Activated T-cell treated with anti-CD3 and anti-CD28 coated beads for 1 hour (primary cell): ENCODE measurements at regions not wholly inside any gene's neighbourhood (a gene's known extent, or its start where the extent isn't known, plus 50 kb on each side); places are given as distances from the start of the nearest gene placed in this dataset.
"Not testable (repeated sequence)": the region's sequence is repeated elsewhere in the genome, so short reads cannot be mapped to it uniquely, and the experiment has no call there.

ENCODE experiments used
- DNase-seq: peaks from one replicate; pipeline ENCODE4 v3.0.0-alpha.2; 2020; ENCODE audit warnings: low read depth

- DNase-seq: no peak
These were observed 566.5 kb upstream of the B3GAT1 start for GRCh38 chr11:134978388-134979088.

- no peak for DNase-seq
These were observed 564.5 kb upstream of the B3GAT1 start for GRCh38 chr11:134976551-134976950.

- no peak for DNase-seq
These were observed 563.9 kb upstream of the B3GAT1 start for GRCh38 chr11:134975866-134976376.

GRCh38 chr11:134973801-134974200 is 561.8 kb upstream of the B3GAT1 start:
- no peak for DNase-seq

GRCh38 chr11:134971381-134971780 is 559.3 kb upstream of the B3GAT1 start:
- no peak for DNase-seq

DNA sequence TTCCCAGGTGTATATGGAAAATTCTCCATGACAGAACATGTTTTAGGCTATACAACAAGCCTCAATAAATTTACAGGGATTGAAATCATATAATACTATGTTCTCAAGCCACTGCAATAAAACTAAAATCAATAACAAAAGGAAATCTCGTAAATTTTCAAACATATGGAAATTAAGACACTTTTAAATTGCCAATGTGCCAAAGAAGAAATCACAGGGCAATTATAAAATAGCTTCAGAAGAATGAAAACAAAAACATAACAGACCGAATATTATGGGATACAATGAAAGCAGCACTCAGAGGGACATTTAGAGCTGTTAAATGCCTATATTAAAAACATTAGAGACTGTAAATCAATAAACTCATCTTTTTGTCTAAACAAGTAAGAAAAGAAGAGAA is 555.7 kb upstream of the B3GAT1 start:
- DNase-seq: no peak

DNA sequence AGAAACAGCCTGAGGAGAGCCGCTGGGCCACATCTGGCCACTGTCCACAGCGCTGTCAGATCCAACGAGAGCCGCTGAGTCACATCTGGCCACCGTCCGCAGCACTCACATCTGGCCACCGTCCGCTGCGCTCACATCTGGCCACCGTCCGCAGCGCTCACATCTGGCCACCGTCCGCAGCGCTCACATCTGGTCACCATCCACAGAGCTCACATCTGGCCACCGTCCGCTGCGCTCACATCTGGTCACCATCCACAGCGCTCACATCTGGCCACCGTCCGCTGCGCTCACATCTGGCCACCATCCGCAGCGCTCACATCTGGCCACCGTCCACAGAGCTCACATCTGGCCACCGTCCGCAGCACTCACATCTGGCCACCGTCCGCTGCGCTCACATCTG is 549.3 kb upstream of the B3GAT1 start:
- DNase-seq: not testable (repeated sequence)

DNA sequence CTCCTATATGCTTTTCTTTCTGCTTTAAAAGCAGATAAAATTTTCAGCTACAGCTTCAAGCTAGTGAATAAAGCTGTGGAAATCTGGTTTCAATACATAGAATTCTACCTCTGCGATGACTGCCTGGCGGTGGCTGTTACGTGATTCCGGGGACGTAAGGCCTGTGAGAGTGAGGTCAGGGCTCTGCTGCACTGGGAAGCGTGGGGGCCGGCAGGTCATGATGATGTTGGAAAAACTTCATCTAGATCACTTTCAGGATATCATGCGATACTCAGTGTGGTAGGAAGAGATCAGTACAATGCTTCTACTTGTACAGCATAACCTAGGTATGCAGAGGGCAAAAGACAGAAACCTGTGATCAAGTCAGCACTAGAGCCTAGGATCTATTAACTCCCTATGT is 546.8 kb upstream of the B3GAT1 start:
- no peak for DNase-seq

- DNase-seq: no peak
These were observed 546.2 kb upstream of the B3GAT1 start for GRCh38 chr11:134958336-134958640.

DNA sequence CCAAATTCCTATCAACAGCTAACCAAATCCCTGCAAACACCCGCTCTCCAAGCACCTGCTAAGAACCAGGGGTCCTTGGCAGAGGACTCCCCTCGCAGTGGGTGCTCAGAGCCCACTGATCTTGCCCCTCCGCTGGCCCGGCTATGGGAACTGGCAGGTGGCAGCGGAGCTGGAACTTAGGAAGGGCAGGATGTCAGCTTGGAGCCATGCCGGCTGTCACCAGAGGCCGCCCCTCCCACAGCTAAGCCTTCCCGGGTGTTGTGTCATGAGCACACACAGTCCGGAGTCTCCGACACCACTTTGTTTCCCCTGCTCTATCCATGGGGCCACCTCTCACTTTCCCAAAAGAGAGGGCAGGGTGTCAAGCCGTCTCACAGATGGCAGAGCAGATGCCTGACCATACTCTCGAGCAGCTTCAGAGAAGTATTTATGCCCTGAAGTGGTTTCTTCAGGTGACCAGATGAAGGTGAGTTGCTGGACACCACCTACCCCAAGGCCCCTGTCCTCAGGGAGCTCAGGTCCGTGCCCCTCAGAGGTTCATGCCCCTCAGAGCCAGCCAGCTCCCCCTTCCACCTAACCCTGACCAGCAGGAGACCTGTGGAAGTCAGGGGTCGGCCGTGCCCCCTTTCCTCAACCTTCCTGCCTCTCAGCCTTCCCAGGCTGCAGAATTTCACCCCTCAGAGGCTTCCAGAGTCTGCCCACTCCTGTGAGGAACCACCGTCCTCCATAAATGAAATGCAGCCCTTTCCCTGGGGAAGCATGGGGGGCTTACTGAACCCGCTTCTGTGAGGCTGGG is 545.7 kb upstream of the B3GAT1 start:
- no peak for DNase-seq

DNA sequence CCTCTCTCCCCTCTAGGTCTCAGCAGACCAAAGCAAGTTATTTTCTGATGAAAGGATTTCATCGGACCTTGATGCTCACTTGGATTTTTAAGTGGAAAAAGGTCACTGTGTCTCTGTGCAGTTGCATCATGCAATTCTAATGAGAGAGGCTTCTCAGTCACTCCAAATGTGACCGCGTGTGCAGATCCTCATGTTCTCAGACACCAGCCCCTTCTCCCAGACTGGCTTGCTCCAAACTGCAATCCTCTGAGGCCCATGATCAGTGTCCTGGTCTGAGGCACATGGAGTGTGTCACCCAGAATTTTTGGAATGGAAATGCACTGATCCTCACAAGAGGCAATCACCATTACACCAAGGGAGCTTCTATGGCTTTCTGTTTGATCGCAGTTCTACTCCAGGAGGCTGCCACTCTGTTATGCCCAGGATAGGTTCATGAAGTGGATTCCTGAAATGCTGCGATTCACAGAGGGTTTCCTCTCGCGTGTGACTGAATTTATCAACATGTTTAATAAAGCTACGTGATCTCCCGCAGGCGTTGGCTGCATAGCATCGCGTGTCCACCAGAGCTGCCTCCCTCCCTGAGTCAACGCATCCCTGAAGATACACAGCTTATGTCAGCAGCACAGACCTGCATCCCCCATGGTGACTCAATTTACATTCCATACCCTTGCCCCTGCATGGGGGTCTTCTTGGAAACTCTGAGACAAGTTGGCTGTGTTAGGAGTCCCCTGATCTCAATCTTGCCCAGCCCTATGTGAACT is 544.6 kb upstream of the B3GAT1 start:
- no peak for DNase-seq

DNA sequence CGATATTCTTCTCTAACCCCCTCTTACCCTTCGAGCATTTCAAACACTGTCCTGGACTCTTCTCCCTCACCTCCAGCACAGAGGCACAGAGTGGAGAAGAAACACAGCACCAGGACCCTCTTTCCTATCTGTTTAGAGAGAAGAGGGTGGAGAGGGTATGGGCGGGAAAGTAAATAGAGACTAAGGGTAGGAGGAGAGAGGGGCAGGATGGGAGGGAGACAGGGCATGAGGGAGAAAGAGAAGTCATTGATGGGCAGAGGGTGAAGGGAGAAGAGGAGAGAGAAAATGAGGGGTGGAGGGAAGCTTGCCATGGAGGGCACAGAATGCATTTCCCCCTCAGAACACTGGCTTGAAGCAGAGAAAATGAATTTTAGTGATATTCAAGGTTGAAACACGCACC is 543.9 kb upstream of the B3GAT1 start:
- DNase-seq: not testable (repeated sequence)

DNA sequence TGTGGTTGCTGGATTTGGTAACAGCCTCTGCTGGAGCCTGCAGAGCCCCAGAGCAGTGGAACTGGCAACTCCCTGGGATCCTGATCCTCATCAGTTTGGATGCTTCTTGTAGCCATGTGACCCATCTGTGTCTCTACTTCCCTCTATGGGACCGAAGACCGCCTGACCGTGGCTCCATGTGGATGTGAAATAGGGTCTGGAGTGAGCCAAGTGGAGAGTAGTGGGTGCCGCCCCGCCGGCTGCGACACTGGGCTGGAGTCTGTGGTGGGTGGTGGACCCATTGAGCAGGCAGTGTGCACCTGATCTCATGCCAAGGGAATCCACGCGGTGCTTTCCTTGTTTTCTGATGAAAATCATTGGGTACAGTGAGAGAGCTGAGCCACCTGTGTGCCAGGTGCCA is 543.2 kb upstream of the B3GAT1 start:
- DNase-seq: no peak

GRCh38 chr11:134954456-134954855 is 542.4 kb upstream of the B3GAT1 start:
- DNase-seq: not testable (repeated sequence)

DNA sequence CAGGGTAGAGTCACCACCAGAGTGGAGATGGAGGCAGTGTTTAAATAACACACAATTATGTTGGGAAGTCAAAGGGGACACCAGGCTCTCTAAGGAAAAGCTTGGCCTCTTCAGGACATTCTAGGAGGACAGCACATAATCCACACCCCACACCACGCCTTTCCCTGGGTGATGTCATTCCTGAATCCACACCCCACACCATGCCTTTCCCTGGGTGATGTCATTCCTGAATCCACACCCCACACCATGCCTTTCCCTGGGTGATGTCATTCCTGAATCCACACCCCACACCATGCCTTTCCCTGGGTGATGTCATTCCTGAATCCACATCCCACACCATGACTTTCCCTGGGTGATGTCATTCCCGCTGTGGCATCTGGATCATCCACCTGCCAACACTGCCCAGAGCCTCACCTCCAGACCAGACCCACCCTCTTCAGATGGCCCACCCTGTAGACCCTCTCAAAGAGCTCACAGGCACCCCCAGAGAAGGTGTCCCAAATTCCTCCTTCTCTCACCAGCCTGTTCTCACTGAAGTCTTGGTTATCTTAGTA is 541.5 kb upstream of the B3GAT1 start:
- not testable (repeated sequence) for DNase-seq

- DNase-seq: no peak
These were observed 539.3 kb upstream of the B3GAT1 start for GRCh38 chr11:134951305-134951700.

- DNase-seq: no peak
These were observed 538.8 kb upstream of the B3GAT1 start for GRCh38 chr11:134950692-134951304.

- no peak for DNase-seq
These were observed 537.4 kb upstream of the B3GAT1 start for GRCh38 chr11:134949121-134950090.

- no peak for DNase-seq
These were observed 535.5 kb upstream of the B3GAT1 start for GRCh38 chr11:134947556-134947955.

GRCh38 chr11:134945993-134946392 is 534.0 kb upstream of the B3GAT1 start:
- DNase-seq: no peak

GRCh38 chr11:134944986-134945385 is 532.9 kb upstream of the B3GAT1 start:
- DNase-seq: no peak
